Liver (tissue), 8 donors: ENCODE measurements at regions not wholly inside any gene's neighbourhood (a gene's known extent, or its start where the extent isn't known, plus 50 kb on each side); places are given as distances from the start of the nearest gene placed in this dataset.

Source experiments
- DNase-seq: peaks from one replicate; pipeline ENCODE4 v3.0.0-alpha.2; 2017; ENCODE audit warnings: low spot score
- H3K27ac ChIP-seq, 2 donors: one replicate each; pipeline ENCODE4 v1.7.0; 2013; ENCODE audit warnings: inconsistent platforms in 2 of 2, low read length in 2 of 2, control low read depth in 1 of 2, low read depth in 1 of 2, mild to moderate bottlenecking in 1 of 2
- H3K27me3 ChIP-seq, 4 donors: one replicate each; pipeline versions ENCODE4 v1.6.1 to v1.7.0; 2013; ENCODE audit warnings: low read length in 3 of 4, inconsistent platforms in 1 of 4, mild to moderate bottlenecking in 1 of 4, moderate library complexity in 1 of 4; ENCODE audit not compliant: control insufficient read depth in 4 of 4, insufficient read depth in 4 of 4
- H3K36me3 ChIP-seq, 4 donors: one replicate each; pipeline versions ENCODE4 v1.6.1 to v1.7.0; 2013; ENCODE audit warnings: low read length in 3 of 4, mild to moderate bottlenecking in 3 of 4, low read depth in 1 of 4, moderate library complexity in 1 of 4; ENCODE audit not compliant: control insufficient read depth in 4 of 4, insufficient read depth in 3 of 4
- H3K4me1 ChIP-seq, 4 donors: one replicate each; pipeline versions ENCODE4 v1.6.1 to v1.7.0; 2013; ENCODE audit warnings: low read length in 3 of 4, mild to moderate bottlenecking in 3 of 4, moderate library complexity in 1 of 4; ENCODE audit not compliant: control insufficient read depth in 4 of 4, insufficient read depth in 4 of 4
- H3K4me3 ChIP-seq, 3 donors: one replicate each; pipeline versions ENCODE4 v1.6.1 to v1.7.0; 2013; ENCODE audit warnings: low read length in 3 of 3, control low read depth in 1 of 3, low read depth in 1 of 3, mild to moderate bottlenecking in 1 of 3
- H3K9ac ChIP-seq, 2 donors: one replicate each; pipeline ENCODE4 v1.7.0; 2013; ENCODE audit warnings: low read length in 2 of 2, mild to moderate bottlenecking in 2 of 2, moderate library complexity in 2 of 2, control low read depth in 1 of 2, low read depth in 1 of 2
- H3K9me3 ChIP-seq, 4 donors: one replicate each; pipeline versions ENCODE4 v1.6.1 to v1.7.0; 2013; ENCODE audit warnings: low read length in 3 of 4; ENCODE audit not compliant: control insufficient read depth in 4 of 4
- ATF3 ChIP-seq: IDR thresholded peaks from 2 replicates; pipeline ENCODE4 v1.6.1; 2016; ENCODE audit warnings: antibody characterized with exemption
- CTCF ChIP-seq: fragments of 150-350 bp; IDR thresholded peaks from 2 replicates; pipeline ENCODE4 v1.5.1; 2017; ENCODE audit warnings: improper control_type of control experiment, low read depth, low read length; ENCODE audit not compliant: missing input control
- FOXA1 ChIP-seq: IDR thresholded peaks from 2 replicates; pipeline ENCODE4 v1.6.1; 2016; ENCODE audit warnings: antibody characterized with exemption
- FOXA2 ChIP-seq: IDR thresholded peaks from 2 replicates; pipeline ENCODE4 v1.6.1; 2016; ENCODE audit warnings: antibody characterized with exemption
- GABPA ChIP-seq, 2 donors: IDR thresholded peaks in 1 of 2; conservative IDR thresholded peaks in 1 of 2; 2 replicates each; pipeline ENCODE4 v1.6.1; 2016; ENCODE audit warnings: antibody characterized with exemption in 2 of 2, mild to moderate bottlenecking in 1 of 2, moderate library complexity in 1 of 2
- HNF4A ChIP-seq, 2 donors: conservative IDR thresholded peaks; 2 replicates each; pipeline ENCODE4 v1.6.1; 2016; ENCODE audit warnings: antibody characterized with exemption in 2 of 2, mild to moderate bottlenecking in 2 of 2
- HNF4G ChIP-seq: IDR thresholded peaks from 2 replicates; pipeline ENCODE4 v1.6.1; 2016; ENCODE audit warnings: antibody characterized with exemption
- JUND ChIP-seq, 2 donors: IDR thresholded peaks; 2 replicates each; pipeline ENCODE4 v1.6.1; 2016; ENCODE audit warnings: antibody characterized with exemption in 2 of 2
- MAX ChIP-seq: IDR thresholded peaks from 2 replicates; pipeline ENCODE4 v1.6.1; 2016; ENCODE audit warnings: antibody characterized with exemption
- NR2F2 ChIP-seq: IDR thresholded peaks from 2 replicates; pipeline ENCODE4 v1.6.1; 2016; ENCODE audit warnings: antibody characterized with exemption
- RAD21 ChIP-seq, 2 donors: IDR thresholded peaks; 2 replicates each; pipeline ENCODE4 v1.6.1; 2016; ENCODE audit warnings: antibody characterized with exemption in 2 of 2, mild to moderate bottlenecking in 2 of 2
- REST ChIP-seq: IDR thresholded peaks from 2 replicates; pipeline ENCODE4 v1.6.1; 2016; ENCODE audit warnings: antibody characterized with exemption, mild to moderate bottlenecking
- RXRA ChIP-seq, 2 donors: IDR thresholded peaks; 2 replicates each; pipeline ENCODE4 v1.6.1; 2017 to 2018; ENCODE audit warnings: antibody characterized with exemption in 2 of 2, mild to moderate bottlenecking in 1 of 2
- SP1 ChIP-seq: IDR thresholded peaks from 2 replicates; pipeline ENCODE4 v1.6.1; 2018; ENCODE audit warnings: antibody characterized with exemption, mild to moderate bottlenecking
- TAF1 ChIP-seq: conservative IDR thresholded peaks from 2 replicates; pipeline ENCODE4 v1.6.1; 2016; ENCODE audit warnings: antibody characterized with exemption, mild to moderate bottlenecking
- ZBTB33 ChIP-seq: IDR thresholded peaks from 2 replicates; pipeline ENCODE4 v1.6.1; 2016; ENCODE audit warnings: antibody characterized with exemption
- WGBS: extraction: QIAGEN DNeasy Blood & Tissue Kit; methylation state at CpG from one replicate; pipeline ENCODE4 v1.1.7; 2013; 5-methylcytosine and 5-hydroxymethylcytosine counted together
- donor health status: healthy.
- donor health status: healthy.
- donor health status: healthy.
- donor health status: healthy.
- donor health status: healthy.

GRCh38 chr7:36057323-36057722 lies 95.7 kb upstream of the EEPD1 start:
- Histone ChIP-seq H3K4me3 (no peak overlapping the region), H3K27ac (no peak overlapping the region), H3K4me1 (no peaks in the 10 kb centered on the region), H3K9me3 (no peaks in the 10 kb centered on the region), H3K9ac (no peak overlapping the region), H3K36me3 (no peaks in the 10 kb centered on the region), H3K27me3 (no peaks in the 10 kb centered on the region)
- WGBS, result 80% methylated on average over 4 of the region's 4 CpGs
- DNase-seq, result no peak
- TF ChIP-seq ATF3 (no peak), JUND (IDR thresholded peaks at IDR 0.05) (no peak), RAD21 (IDR thresholded peaks at IDR 0.05) (no peak), REST (no peak), HNF4A (conservative IDR thresholded peaks at IDR 0.05) (no peak), CTCF (no peak), FOXA1 (no peak), MAX (no peak), GABPA (IDR thresholded peaks at IDR 0.05 in 1 of 2, conservative IDR thresholded peaks at IDR 0.05 in 1 of 2) (no peak)

GRCh38 chr7:36058020-36058592 lies 94.9 kb upstream of the EEPD1 start:
- no peaks in the 10 kb centered on the region for H3K4me1 ChIP-seq
- WGBS, result 91% methylated on average over 9 of the region's 9 CpGs
- no peak for TF ChIP-seq GABPA (IDR thresholded peaks at IDR 0.05 in 1 of 2, conservative IDR thresholded peaks at IDR 0.05 in 1 of 2)
- TF ChIP-seq TAF1, result no peak
- TF ChIP-seq RXRA (IDR thresholded peaks at IDR 0.05), result no peak
- no peak for TF ChIP-seq REST
- no peak for TF ChIP-seq ZBTB33
- no peak for TF ChIP-seq CTCF
- TF ChIP-seq HNF4A (conservative IDR thresholded peaks at IDR 0.05), result no peak
- no peak for TF ChIP-seq FOXA2
- TF ChIP-seq HNF4G, result no peak
- TF ChIP-seq SP1, result no peak
- no peak for TF ChIP-seq NR2F2
- TF ChIP-seq RAD21 (IDR thresholded peaks at IDR 0.05), result no peak
- no peak for TF ChIP-seq FOXA1
- TF ChIP-seq MAX, result no peak
- no peak for TF ChIP-seq ATF3

More at GRCh38 chr7:36058020-36058592, 94.9 kb upstream of the EEPD1 start:
- Histone ChIP-seq H3K4me3 (no peak overlapping the region), H3K9ac (no peak overlapping the region), H3K36me3 (no peaks in the 10 kb centered on the region), H3K27ac (no peak overlapping the region), H3K9me3 (no peaks in the 10 kb centered on the region), H3K27me3 (no peaks in the 10 kb centered on the region)
- DNase-seq, result no peak
